SU-DHL-6 (cell line): ENCODE measurements at regions not wholly inside any gene's neighbourhood (a gene's known extent, or its start where the extent isn't known, plus 50 kb on each side); places are given as distances from the start of the nearest gene placed in this dataset.

Experiments
- EZH2phosphoT487 ChIP-seq: fragments of 200-600 bp; sonication (generic), shearing (Covaris generic); conservative IDR thresholded peaks from 2 replicates; pipeline ENCODE4 v1.6.1; 2018; ENCODE audit warnings: mild to moderate bottlenecking, antibody characterized with exemption, low read length, moderate library complexity, mixed read lengths
- TF ChIP-seq, protein P1 (sequence below): fragments of 200-600 bp; sonication (generic); IDR thresholded peaks from one replicate; pipeline ENCODE4 v1.5.1; 2017; ENCODE audit warnings: antibody characterized with exemption, mild to moderate bottlenecking, low read length, moderate library complexity; ENCODE audit not compliant: insufficient read depth, poor library complexity, severe bottlenecking

GRCh38 chr10:6988654-6989053 is 408.6 kb upstream of the PRKCQ start:
- TF ChIP-seq, protein P1, sequence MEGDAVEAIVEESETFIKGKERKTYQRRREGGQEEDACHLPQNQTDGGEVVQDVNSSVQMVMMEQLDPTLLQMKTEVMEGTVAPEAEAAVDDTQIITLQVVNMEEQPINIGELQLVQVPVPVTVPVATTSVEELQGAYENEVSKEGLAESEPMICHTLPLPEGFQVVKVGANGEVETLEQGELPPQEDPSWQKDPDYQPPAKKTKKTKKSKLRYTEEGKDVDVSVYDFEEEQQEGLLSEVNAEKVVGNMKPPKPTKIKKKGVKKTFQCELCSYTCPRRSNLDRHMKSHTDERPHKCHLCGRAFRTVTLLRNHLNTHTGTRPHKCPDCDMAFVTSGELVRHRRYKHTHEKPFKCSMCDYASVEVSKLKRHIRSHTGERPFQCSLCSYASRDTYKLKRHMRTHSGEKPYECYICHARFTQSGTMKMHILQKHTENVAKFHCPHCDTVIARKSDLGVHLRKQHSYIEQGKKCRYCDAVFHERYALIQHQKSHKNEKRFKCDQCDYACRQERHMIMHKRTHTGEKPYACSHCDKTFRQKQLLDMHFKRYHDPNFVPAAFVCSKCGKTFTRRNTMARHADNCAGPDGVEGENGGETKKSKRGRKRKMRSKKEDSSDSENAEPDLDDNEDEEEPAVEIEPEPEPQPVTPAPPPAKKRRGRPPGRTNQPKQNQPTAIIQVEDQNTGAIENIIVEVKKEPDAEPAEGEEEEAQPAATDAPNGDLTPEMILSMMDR = no peak
- TF ChIP-seq EZH2phosphoT487 = no peak
